BE2C (cell line): ENCODE measurements at regions not wholly inside any gene's neighbourhood (a gene's known extent, or its start where the extent isn't known, plus 50 kb on each side); places are given as distances from the start of the nearest gene placed in this dataset.

Experiments used
- DNase-seq: peaks from one replicate; pipeline ENCODE4 v3.0.0-alpha.2; 2020
- H3K27me3 ChIP-seq: fragments of 250-450 bp; sonication (Bioruptor Pico); 2 replicates; pipeline ENCODE4 v1.5.1; 2020; ENCODE audit warnings: mild to moderate bottlenecking
- H3K36me3 ChIP-seq: fragments of 250-450 bp; sonication (Bioruptor Pico); 2 replicates; pipeline ENCODE4 v1.5.1; 2020; ENCODE audit warnings: mild to moderate bottlenecking
- H3K4me1 ChIP-seq: fragments of 250-450 bp; sonication (Bioruptor Pico); 2 replicates; pipeline ENCODE4 v1.5.1; 2020
- H3K4me3 ChIP-seq: 2 replicates; pipeline ENCODE4 v1.5.1; 2011; ENCODE audit warnings: low read depth, low read length
- H3K9me3 ChIP-seq: fragments of 250-450 bp; sonication (Bioruptor Pico); 2 replicates; pipeline ENCODE4 v1.5.1; 2020
- TF ChIP-seq, protein P1 (sequence below): IDR thresholded peaks from 2 replicates; pipeline ENCODE4 v1.5.1; 2012; ENCODE audit warnings: mild to moderate bottlenecking, low read depth, low read length

DNA sequence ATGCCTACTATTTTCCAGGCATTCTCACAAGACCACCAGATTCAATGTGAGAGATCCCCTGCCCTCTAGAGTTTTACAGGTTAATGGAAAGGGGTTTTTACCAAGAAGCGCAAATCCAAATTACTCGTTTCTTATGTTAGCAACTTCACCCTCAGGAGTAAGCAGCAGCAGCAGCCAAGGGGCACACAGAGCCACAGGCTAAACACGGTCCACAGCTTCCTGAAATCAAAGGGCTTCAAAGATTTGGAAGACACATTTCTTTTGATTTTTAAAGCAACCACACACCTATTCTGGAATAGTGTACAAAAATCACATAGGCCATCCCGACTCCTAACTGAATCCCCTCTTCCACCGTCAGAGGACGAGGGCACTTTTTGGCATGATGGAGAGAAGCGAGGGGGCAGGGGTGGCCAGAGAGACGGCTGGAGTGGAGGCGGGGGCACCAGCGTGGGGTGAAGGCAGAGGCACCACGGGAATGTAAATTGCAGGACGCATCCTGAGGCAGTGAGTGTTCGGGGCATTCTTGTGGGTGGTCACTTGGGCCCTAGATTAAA lies 107.0 kb downstream of the ARF6 start:
- no peak overlapping the region for H3K4me3 ChIP-seq
- no peaks in the 10 kb centered on the region for H3K9me3 ChIP-seq
- H3K4me1 ChIP-seq, result peaks cover 28% of the 10 kb centered on the region

DNA sequence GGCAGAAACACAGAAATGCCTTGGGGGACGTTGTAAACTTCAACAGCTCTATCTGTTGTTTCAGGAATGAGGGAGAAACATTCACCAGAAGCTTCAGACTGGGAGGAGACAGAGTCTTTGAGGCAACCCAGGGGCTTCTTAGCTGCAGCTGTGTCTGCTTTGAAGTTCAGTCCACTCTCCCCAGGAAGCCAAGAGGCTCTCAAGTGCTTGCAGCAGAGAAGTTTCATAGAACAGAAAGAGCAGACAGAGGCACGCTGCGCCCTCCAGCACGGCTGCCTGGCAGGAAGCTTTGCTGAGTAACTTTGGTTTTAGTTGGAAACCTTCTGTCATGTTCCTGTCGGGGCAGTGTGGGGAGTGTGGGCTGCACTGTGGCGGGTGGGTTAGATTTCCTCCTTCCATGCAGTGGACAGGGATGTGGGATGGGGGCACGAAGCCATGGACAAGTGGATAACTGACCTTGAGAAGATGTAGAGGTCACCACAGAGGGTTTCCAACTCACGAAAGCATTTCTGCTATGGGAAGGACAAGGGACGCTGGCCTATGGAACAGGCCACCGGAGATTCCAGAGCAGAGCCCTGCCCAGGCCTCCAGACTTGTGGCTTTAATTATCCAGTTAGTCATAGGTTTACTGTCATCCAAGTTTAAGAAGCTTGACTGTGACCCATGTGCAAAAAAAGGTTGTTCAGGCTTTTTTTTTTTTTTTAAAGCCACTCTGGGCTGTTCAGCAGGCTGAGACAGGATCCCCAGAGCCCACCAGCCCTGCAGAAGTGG lies 107.7 kb downstream of the ARF6 start:
- no peak overlapping the region for H3K4me3 ChIP-seq
- H3K27me3 ChIP-seq, result no peaks in the 10 kb centered on the region
- H3K9me3 ChIP-seq, result no peaks in the 10 kb centered on the region
- TF ChIP-seq, protein P1, sequence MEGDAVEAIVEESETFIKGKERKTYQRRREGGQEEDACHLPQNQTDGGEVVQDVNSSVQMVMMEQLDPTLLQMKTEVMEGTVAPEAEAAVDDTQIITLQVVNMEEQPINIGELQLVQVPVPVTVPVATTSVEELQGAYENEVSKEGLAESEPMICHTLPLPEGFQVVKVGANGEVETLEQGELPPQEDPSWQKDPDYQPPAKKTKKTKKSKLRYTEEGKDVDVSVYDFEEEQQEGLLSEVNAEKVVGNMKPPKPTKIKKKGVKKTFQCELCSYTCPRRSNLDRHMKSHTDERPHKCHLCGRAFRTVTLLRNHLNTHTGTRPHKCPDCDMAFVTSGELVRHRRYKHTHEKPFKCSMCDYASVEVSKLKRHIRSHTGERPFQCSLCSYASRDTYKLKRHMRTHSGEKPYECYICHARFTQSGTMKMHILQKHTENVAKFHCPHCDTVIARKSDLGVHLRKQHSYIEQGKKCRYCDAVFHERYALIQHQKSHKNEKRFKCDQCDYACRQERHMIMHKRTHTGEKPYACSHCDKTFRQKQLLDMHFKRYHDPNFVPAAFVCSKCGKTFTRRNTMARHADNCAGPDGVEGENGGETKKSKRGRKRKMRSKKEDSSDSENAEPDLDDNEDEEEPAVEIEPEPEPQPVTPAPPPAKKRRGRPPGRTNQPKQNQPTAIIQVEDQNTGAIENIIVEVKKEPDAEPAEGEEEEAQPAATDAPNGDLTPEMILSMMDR, result no peak
- peaks cover 28% of the 10 kb centered on the region for H3K4me1 ChIP-seq
- no peaks in the 10 kb centered on the region for H3K36me3 ChIP-seq
- peak; percentile 43 for DNase-seq

More for the DNA sequence above, 107.0 kb downstream of the ARF6 start:
- no peaks in the 10 kb centered on the region for H3K36me3 ChIP-seq
- no peaks in the 10 kb centered on the region for H3K27me3 ChIP-seq
- DNase-seq, result no peak
- TF ChIP-seq, protein P1, result no peak

DNA sequence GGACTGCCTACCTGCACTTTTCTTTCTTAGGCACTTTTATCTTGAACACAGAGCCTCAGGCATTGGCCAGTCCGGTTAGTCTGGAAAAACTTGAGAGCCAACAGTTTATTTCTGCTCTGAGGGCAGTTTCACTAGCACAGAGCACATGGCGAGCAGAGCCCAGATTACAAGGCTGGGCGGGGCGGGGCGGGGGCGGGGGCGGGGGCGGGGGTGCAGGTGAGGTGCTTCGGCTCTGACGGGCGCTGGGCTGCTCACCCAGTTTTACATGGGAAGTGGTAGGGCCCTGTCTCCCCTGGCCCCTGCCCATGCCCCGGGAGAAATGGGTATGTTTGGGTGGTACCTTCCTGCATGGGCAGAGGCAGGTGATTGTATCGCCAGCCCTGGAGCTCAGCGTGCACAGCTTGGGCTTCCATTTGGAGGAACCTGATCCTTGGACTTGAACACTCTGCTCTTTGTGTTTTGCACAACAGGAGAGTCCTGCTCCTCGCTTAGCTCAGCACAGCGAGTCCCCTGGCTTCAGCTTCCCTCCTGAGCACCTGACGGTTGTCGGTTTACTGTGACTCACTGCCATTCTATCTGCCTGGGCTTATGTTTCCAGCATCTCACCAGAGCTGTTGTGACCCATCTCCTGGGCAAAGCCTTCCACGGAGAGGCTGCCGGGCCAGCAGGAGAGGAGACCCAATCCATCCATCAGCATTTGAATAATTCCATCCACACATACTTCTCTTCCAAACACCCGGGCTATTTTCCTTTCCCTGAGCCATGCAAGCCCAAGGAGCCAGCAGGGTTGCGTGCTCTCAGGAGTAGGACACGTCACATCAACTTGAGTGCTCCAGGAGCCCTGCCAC lies 108.5 kb downstream of the ARF6 start:
- no peak overlapping the region for H3K4me3 ChIP-seq
- TF ChIP-seq, protein P1, result no peak

DNA sequence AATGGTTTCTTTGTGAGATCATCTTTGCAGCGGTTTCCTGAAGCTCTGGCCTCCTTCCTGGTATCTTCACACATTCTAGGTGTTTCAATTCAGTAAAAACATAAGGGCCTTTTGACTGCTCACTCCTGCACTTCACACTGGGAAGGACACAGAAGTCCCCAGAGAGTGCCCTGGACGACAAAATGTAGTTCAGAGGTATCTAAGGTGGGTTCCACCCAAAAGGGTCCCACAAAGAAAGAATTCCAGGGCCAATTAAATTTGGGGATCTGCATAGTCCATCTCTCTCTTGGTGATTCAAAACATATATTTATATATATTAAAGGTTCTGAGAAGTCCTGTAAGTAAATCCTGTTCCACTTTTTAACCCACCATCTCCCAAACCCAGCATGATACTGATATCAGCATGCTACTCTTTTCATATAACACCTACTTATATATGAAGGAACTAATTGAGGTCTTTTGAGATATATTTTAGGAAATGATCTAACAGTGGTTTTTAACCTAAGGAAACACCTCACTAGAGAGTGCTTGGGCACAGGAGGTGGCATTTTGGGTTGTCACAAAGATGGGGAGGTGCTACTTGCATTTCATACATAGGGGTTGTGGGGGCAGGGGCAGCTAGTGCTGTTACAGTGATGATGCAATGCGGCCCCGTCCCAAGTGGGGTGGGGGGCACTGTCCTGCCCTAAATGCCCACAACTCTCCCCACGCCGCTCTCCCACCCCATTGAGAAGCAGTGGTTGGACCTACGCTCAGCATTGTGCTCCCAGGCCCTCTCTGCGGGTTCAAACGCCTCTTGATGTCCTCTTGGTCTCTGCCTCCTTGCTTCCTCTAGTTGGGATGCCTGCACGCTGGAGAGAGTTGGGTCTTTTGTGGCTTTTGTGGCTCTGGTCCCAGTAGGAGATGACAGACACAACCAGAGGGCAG lies 109.4 kb downstream of the ARF6 start:
- Histone ChIP-seq H3K36me3 (no peaks in the 10 kb centered on the region), H3K4me1 (peaks cover 28% of the 10 kb centered on the region), H3K9me3 (no peaks in the 10 kb centered on the region), H3K4me3 (no peak overlapping the region; the same call in 1 of the 2 replicates), H3K27me3 (no peaks in the 10 kb centered on the region)
- TF ChIP-seq, protein P1, result no peak
- no peak for DNase-seq

More for the DNA sequence above, 108.5 kb downstream of the ARF6 start:
- peaks cover 28% of the 10 kb centered on the region for H3K4me1 ChIP-seq
- no peaks in the 10 kb centered on the region for H3K27me3 ChIP-seq
- H3K36me3 ChIP-seq, result no peaks in the 10 kb centered on the region
- no peak for DNase-seq
- no peaks in the 10 kb centered on the region for H3K9me3 ChIP-seq

DNA sequence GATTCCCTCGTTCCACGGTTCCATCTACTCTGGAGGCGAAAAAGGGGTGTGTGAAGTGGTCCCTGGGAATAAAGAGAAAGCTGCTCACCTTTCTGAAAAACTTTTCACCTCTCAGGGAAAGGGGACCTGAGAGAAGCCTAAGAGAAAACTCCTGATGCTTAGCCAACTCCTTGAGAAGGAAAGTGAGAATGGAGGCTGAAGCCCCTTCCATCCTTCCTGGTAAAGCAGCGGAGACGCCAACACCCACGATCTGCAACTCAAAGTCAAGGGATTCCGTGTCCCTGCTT lies 110.0 kb downstream of the ARF6 start:
- DNase-seq, result no peak
- Histone ChIP-seq H3K4me3 (peak overlapping the region; percentile 77), H3K4me1 (peaks cover 28% of the 10 kb centered on the region), H3K9me3 (no peaks in the 10 kb centered on the region), H3K36me3 (no peaks in the 10 kb centered on the region), H3K27me3 (no peaks in the 10 kb centered on the region)
- TF ChIP-seq, protein P1, result no peak
